ENCODE measurements at regions not wholly inside any gene's neighbourhood (a gene's known extent, or its start where the extent isn't known, plus 50 kb on each side); places are given as distances from the start of the nearest gene placed in this dataset.

- RAD21 ChIA-PET (ENCODE audit: low non-redundant PET in 1 of 2, low total read pairs in 2 of 2, uncharacterized antibody in 2 of 2, unreplicated experiment in 2 of 2), result no interaction called here
- TF ChIP-seq TCF7L2 (IDR thresholded peaks at IDR 0.05; ENCODE audit: borderline replicate concordance, extremely low read depth, insufficient read depth, insufficient read length), result no peak
- TF ChIP-seq CTCF (IDR thresholded peaks at IDR 0.05 in 2 of 3, conservative IDR thresholded peaks at IDR 0.05 in 1 of 3; ENCODE audit: borderline replicate concordance in 1 of 3, insufficient read depth in 1 of 3, low read depth in 2 of 3, low read length in 2 of 3), result no peak
- no peak for TF ChIP-seq SRF (IDR thresholded peaks at IDR 0.05; ENCODE audit: low read depth)
- TF ChIP-seq CEBPB (IDR thresholded peaks at IDR 0.05; ENCODE audit: low read depth), result no peak
- TF ChIP-seq ATF3 (IDR thresholded peaks at IDR 0.05), result no peak
- no peak for TF ChIP-seq EZH2phosphoT487 (IDR thresholded peaks at IDR 0.05; ENCODE audit: borderline replicate concordance)
- no peak for TF ChIP-seq MAX (IDR thresholded peaks at IDR 0.05)
- TF ChIP-seq RAD21 (IDR thresholded peaks at IDR 0.05; ENCODE audit: low read depth), result no peak
- no peak for TF ChIP-seq ZBTB33 (IDR thresholded peaks at IDR 0.05; ENCODE audit: extremely low read depth, insufficient replicate concordance, low read length)
- no peak for TF ChIP-seq CBX3 (IDR thresholded peaks at IDR 0.05; ENCODE audit: low read depth)
- no peak for TF ChIP-seq ZNF274 (IDR thresholded peaks at IDR 0.05; ENCODE audit: low read depth, low read length)
- no peak for TF ChIP-seq POLR2AphosphoS5 (IDR thresholded peaks at IDR 0.05; ENCODE audit: low read depth, low read length)
- TF ChIP-seq EGR1 (IDR thresholded peaks at IDR 0.05; ENCODE audit: low read depth), result no peak
- TF ChIP-seq EZH2 (IDR thresholded peaks at IDR 0.05), result no peak
- no peak for TF ChIP-seq REST (IDR thresholded peaks at IDR 0.05; ENCODE audit: low read depth)
- TF ChIP-seq JUND (IDR thresholded peaks at IDR 0.05), result no peak
- intact Hi-C loops (cut with micrococcal nuclease), result no loop called here
- H3K4me2 ChIP-seq (ENCODE audit: low read length), result no peak overlapping the region
- peaks cover 62% of the 10 kb centered on the region for H3K27me3 ChIP-seq (ENCODE audit: insufficient read depth, low read length)
- H2AFZ ChIP-seq (ENCODE audit: low read depth, low read length, poor library complexity, severe bottlenecking), result no peak overlapping the region
- H3K9ac ChIP-seq (ENCODE audit: low read length), result no peak overlapping the region
- H3K36me3 ChIP-seq (ENCODE audit: control insufficient read depth in 1 of 2, insufficient read depth in 2 of 2, low read length in 2 of 2), result no peaks in the 10 kb centered on the region
- H3K9me3 ChIP-seq (ENCODE audit: control insufficient read depth in 1 of 2, insufficient read depth in 1 of 2, low read depth in 1 of 2, low read length in 2 of 2), result no peaks in the 10 kb centered on the region
- no peak for DNase-seq (ENCODE audit: low read depth, low spot score)
- POLR2A ChIA-PET, result no interaction called here
- no peaks in the 10 kb centered on the region for H3K9me2 ChIP-seq (ENCODE audit: insufficient read depth)
- H3K4me3 ChIP-seq (replicated peaks in 1 of 2; ENCODE audit: low read depth in 1 of 2, low read length in 2 of 2), result no peak overlapping the region
- CTCF ChIA-PET, result no interaction called here
- no peak for ATAC-seq
- no peak overlapping the region for H3K27ac ChIP-seq (ENCODE audit: low read depth, low read length)
- H4K20me1 ChIP-seq (ENCODE audit: insufficient read depth), result no peaks in the 10 kb centered on the region
- no peaks in the 10 kb centered on the region for H3K4me1 ChIP-seq (ENCODE audit: control insufficient read depth in 1 of 2, insufficient read depth in 2 of 2, low read length in 2 of 2)
- no TSS peak for BruUV-seq (replicated peaks)
- no peaks in the 10 kb centered on the region for H3K79me2 ChIP-seq (ENCODE audit: insufficient read depth, low read length)
These were observed 125.3 kb downstream of the RBFOX3 start for GRCh38 chr17:79485419-79485985.
